ENCODE measurements at regions not wholly inside any gene's neighbourhood (a gene's known extent, or its start where the extent isn't known, plus 50 kb on each side); places are given as distances from the start of the nearest gene placed in this dataset.

GRCh38 chr12:75961878-75962277 is 69.7 kb downstream of the PHLDA1 start:
- TF ChIP-seq CTCF (IDR thresholded peaks at IDR 0.05; ENCODE audit: poor library complexity, severe bottlenecking) = no peak
- no peak for TF ChIP-seq EP300 (conservative IDR thresholded peaks at IDR 0.05; ENCODE audit: poor library complexity, severe bottlenecking)
- no peak for TF ChIP-seq RAD21 (conservative IDR thresholded peaks at IDR 0.05)
- no peak for TF ChIP-seq REST (IDR thresholded peaks at IDR 0.05; ENCODE audit: borderline replicate concordance)
- no peak for TF ChIP-seq POLR2AphosphoS5 (IDR thresholded peaks at IDR 0.05)
- TF ChIP-seq EZH2 (IDR thresholded peaks at IDR 0.05; ENCODE audit: borderline replicate concordance, insufficient read depth, low read length, poor library complexity, severe bottlenecking) = no peak
- TF ChIP-seq MXI1 (conservative IDR thresholded peaks at IDR 0.05; ENCODE audit: poor library complexity, severe bottlenecking) = no peak
- no peak for TF ChIP-seq TAF1 (IDR thresholded peaks at IDR 0.05; ENCODE audit: low read depth)
- TF ChIP-seq SMC3 (conservative IDR thresholded peaks at IDR 0.05; ENCODE audit: poor library complexity) = no peak

Data from neural cell (in vitro differentiated cells).